ENCODE measurements at regions not wholly inside any gene's neighbourhood (a gene's known extent, or its start where the extent isn't known, plus 50 kb on each side); places are given as distances from the start of the nearest gene placed in this dataset.
"Not testable (repeated sequence)": the region's sequence is repeated elsewhere in the genome, so short reads cannot be mapped to it uniquely, and the experiment has no call there.

DNA sequence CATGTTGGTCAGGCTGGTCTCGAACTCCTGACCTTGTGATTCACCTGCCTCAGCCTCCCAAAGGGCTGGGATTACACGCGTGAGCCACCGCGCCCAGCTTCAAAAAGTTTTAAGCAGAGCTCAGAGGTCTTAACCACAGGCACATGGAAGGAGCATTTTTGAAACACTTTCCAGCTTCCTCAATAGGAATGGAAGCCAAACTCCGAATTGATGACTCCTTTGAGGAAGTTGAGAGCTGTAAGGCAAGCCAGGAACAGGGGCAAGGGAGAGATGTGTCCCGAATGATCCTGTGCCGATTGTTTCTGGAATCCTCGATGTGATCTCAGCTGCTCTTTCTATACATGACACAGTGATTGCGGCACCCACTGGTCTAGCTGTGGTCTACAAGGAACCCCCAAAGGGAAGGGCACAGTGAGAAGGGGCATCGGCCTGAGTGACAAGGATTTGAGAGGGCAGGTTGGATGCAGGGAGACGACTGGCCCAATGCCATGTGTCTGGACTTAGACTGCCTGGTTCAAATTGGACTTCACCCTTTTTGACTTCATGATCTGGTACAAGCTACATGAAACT is 116.2 kb downstream of the ADRA2C start:
- not testable (repeated sequence) for DNase-seq

DNA sequence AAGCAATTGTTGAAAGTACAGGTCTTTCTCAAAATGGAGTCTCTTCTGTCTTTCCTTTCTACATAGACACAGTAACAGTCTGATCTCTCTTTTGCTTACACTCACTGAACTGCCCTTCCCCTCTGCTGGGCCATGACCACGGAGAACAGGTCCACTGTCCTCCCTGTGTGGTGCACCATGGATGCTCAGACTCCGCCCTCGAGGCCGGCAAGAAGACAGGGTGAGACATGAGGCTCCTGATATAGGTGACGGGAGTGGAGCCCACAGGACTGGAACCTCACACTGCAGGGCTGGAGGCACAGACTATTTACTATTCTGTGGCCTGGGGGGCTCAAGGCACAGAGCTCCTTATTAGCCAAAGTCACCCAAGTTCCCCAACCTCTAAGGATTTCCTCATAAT is 118.1 kb downstream of the ADRA2C start:
- not testable (repeated sequence) for DNase-seq

DNA sequence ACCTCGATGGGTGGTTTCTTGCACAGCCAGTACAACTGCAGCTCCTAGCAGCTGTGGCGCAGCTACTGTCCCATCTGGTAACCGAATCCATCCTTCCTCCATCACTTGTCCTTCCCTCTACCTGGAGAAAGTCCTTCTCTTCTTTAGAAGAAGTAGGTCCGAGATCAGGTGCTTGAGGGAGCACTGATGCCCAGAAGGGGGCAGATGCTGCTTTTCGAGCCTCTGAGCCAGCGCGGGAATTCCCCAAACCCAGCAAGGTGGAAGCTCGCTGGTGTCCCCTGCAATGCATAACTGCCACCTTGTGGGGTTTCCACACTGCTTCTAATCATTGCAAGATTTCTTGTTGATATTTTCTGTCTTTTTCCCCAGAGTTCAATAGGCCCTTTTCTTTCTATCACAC is 127.4 kb downstream of the ADRA2C start:
- DNase-seq, result not testable (repeated sequence)

DNA sequence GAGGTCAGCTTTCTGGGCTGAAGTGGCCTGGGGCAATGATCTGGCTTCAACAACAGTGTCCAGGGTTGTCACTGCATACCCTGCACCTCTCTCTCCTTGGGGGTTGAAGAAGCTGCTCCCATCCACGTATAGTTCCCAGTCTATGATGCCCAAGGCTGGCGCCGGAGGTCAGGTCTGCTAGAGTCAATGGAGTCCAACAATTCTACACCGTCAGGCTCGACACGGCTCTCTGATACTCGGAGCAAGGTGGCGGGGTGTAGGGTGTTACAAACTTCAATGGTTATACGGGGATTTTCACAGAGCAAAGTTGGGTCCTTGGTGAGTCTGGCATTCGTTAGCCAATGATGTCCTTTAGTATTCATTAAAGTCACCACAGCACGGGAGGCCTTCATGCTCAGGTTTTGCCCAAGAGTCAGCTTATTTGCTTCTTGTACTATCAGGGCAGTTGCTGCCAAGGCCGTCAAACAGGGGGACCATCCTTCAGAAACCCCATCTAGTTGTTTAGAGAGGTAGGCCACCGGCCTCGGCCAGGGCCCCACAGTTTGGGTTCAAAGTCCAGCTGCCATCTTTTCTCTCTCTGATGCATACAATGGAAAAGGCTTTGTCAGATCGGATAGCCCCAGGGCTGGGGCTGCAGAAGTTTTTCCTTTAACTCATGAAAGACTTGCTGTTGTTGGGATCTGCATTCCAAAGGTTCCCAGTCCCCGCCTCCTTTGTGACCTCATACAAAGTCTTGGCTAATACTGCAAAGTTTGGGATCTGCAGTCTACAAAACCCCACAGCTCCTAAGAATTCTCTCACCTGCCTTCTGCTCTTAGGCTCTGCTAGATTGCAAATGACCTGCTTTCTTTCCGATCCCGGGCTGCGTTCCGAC is 128.1 kb downstream of the ADRA2C start:
- not testable (repeated sequence) for DNase-seq

DNA sequence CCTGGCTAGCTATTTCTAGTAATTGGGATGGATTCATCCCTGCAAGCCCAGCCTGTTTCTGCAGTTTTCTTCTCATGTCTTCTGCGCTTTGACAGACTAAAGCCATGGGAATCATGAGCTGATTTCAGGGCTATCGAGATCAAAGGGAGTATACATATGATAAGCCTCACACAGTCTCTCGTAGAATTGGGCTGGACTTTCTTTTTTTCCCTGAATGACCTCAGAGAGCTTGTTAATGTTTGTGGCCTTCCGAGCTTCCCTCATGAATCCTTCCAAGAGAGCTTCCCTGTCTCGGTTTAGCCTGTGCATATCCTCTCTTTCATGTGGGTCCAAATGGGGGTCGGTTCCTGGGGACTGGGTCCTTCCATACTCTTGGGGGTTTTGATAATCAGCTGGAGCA is 130.3 kb downstream of the ADRA2C start:
- DNase-seq, result no peak

DNA sequence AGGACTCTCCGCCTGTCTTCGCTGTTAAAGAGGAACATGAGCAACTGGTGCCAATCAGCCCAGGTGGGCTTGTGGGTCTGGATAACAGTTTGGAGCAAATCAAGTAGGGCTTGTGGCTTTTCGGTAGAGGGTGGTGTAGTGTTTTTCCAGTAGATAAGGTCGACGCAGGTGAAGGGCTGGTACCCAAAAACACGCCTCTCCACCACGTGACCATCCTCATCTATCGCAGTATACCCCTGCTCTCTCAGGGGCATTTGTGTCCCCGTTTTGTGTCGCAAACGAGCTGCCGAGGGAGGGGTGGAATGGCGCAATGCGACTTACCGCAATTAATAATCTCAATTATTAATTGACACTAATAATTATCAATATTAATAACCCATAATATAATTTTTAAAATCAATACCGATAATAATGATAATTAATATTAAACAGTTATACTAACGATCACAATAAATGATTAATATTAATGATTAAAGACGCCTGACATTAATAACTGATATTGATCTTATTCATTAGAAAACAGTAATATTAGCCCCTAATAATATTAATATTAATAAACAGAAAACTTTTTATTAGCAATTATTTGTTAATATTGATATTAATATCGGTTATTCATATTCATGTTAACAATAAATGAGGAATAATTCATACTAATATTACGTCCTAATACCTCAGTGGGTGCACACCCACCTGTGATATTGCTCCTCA is 130.8 kb downstream of the ADRA2C start:
- not testable (repeated sequence) for DNase-seq

DNA sequence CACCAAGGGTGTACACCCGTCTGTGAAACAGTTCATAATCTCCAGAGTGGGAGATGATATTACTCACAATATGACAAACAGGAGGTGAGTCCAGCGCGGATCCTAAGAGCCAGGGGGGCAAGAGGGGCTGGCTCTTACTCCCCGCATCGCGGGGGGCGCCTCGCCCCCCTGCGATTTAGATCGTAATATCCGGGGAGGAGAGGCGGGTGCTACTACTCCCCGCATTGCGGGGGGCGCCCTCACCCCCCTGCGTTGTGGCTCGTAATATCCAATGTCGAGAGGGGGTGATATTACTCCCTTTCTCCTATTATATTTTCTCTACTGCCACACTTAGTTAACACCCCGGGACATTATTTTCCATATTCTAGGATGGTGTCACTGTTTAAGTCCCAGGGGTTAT is 131.9 kb downstream of the ADRA2C start:
- DNase-seq, result no peak

DNA sequence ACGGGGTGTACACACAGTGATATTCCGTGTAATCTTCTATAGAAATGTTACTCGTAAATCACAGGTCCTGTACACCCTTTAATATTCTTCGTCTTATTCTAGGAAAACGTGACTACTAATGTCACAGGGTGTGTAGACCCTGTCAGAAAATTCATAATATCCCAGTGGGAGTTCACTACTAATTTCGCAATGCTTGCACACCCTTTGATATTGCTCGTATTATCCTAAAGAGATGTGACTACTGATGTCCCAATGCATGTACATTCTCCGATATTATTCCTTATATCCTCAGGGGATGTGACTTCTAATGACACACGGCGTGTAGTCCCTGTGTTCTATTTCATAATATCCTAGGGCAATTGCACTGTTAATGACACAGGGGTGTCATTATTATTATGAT is 132.7 kb downstream of the ADRA2C start:
- DNase-seq, result not testable (repeated sequence)

DNA sequence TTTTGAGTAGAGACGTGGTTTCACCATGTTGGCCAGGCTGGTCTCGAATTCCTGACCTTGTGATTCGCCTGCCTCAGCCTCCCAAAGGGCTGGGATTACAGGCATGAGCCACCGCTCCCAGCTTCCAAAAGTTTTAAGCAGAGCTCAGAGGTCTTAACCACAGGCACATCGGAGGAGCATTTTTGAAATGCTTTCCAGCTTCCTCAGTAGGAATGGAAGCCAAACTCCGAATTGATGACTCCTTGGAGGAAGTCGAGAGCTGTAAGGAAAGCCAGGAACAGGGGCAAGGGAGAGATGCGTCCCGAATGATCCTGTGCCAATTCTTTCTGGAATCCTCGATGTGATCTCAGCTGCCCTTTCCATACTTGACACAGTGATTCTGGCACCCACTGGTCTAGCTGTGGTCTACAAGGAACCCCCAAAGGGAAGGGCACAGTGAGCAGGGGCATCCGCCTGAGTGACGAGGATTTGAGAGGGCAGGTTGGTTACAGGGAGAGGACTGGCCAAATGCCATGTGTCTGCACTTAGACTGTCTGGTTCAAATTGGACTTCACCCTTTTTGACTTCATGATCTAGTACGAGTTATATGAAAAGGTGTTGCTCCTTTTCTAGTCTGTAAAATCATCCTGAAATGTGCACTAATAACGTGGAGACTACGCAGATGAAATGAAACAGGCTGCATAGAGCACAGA is 138.2 kb downstream of the ADRA2C start:
- DNase-seq, result not testable (repeated sequence)

DNA sequence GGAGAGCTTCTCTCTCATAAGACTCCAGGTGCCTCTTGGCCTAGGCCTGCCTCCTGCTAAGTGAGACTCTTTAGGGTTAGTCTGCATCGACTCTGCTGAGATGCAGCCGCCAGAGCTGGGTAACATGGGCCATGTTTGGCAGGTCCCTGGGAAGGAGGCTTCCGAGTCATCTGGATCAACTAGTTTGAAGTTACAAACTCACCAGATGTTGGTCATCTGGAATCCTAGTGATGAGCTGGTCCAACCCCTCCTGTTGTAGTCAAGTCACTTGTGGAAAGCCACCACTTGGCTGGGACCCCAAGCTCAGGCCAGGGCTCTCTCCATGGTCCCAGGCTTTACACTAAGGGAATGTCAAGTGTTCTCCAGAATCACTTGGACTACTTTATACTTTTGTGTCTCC is 143.4 kb downstream of the ADRA2C start:
- DNase-seq, result not testable (repeated sequence)

DNA sequence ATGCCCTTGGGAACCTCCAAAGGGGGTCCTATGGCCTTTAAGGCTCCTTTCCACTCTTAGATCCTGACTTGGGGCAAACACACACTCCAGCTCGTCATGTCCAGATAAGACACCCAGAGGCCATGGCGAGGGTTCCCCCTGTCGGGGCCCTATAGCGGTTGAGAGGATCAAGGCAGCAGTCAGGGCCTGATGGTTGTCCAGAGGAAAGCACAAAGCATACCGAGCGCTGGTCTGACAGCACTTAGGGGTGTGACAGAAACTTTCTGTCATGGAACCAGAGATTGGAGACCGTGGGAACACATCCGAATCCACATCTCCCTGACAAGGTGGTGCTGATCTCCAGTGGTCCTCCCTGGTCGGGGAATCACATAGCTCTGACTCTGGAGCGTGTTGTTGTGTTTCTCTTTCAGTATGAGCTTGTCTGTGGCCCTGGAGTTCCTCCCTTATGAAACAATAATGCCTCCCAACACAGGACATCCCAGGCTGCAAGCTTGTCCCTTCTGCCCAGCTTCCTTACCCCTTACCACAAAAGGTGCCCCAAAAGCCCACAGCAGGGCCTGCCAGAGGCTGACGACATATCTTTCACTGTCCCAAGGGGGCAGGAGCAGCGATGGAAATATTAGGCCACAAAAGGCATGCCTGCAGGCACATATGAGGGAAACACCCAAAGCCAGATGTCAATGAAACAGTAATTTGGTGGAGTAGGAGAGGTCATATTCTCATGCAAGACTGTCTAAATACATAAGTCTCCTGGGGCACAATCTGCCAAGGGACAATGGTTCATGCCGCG is 144.2 kb downstream of the ADRA2C start:
- not testable (repeated sequence) for DNase-seq

DNA sequence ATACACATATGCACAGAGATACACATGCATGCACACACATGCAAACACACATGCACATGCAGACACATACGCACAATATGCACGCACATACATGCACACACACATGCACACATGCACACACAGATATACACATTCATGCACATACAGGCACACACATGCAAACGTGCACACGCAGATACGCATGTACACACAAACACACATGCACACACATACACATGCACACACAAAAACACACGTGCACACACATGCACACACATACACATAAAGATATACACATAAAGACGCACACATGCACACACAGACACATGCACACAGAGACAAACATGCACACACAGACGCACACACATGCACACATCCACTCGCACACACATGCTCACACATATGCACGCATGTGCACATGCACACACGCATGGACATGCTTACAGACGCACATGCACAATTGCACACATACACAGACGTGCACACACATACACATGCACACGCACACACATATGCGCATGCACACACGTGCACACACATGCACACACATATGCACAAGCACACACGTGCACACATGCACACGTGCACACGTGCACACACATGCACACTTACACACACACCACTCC is 145.2 kb downstream of the ADRA2C start:
- DNase-seq, result no peak

DNA sequence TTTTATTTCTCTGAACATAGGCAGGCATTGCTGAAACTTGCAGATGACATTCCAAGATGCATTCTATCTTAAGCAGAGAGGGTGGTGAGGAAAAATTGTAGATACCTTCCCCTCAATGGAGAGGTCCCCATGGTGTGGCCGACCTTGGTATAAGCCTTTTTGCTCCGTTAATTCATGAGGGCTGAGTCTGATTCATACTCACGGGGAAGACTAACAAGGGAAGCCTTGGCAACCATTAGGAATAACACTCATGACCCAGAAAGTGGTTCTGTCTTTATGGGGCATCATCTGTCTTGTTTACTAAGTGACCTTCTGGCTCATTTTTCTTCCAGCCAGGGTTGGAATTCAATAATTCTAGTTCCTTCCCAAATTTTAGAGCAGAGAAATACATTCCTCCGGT is 148.3 kb downstream of the ADRA2C start:
- not testable (repeated sequence) for DNase-seq

DNA sequence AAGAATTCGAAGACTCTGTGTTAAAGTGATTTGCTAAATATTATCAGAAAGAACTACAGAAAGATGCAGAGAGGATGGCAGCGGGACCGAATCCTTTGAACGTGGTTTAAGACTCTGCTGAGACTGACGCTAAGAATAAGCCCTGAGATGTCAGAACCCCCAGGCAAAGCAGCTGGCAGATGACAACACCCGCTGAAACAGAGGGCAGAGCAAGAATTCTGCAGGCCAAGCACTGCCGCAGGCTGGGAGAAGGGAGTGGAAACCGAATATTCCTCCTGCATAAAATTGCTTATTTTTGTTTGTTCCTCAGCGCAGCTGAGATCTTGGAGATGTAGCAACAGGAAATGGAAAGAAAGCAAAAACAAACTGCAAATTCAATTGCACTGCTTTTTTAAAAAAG is 153.3 kb downstream of the ADRA2C start:
- DNase-seq, result not testable (repeated sequence)

DNA sequence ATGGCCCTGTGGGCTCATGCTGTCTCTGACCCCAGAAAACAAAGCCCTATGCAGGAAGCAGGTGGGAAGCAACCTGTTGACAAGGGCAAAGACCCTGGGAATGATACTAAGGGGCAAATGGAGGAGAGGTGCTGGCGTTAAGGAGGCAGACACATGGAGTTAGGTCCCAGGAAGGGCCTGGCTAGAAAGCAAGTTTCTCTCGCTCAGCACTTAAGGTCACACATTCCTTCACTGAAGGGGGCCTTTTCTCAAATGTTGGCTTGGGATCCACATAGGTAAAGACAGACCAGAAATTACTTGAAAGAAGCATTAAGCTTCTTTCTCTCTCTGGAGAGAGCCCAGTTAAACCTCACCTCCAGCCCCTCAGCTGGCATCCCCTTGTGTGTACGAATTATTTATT is 155.7 kb downstream of the ADRA2C start:
- DNase-seq, result not testable (repeated sequence)

DNA sequence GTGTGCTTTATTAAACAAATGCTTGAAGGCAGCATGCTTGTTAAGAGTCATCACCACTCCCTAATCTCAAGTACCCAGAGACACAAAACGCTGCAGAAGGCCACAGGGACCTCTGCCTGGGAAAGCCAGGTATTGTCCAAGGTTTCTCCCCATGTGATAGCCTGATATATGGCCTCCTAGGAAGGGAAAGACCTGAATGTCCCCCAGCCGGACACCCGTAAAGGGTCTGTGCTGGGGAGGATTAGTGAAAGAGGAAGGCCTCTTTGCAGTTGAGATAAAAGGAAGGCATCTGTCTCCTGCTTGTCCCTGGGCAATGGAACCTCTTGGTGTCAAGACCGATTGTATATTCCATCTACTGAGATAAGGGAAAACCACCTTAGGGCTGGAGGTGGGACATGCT is 159.7 kb downstream of the ADRA2C start:
- DNase-seq, result not testable (repeated sequence)

DNA sequence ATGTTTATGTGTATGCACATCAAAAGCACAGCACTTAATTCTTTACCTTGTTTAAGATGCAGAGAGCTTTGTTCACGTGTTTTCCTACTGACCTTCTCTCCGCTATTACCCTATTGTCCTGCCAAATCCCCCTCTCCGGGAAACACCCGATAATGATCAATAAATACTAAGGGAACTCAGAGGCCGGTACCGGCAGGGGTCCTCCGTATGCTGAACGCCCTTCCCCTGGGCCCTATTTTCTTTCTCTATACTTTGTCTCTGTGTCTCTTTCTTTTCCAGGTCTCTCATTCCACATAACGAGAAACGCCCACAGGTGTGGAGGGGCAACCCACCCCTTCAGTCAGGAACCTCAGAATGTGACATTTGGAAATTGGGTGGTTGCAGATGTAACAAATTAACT is 160.1 kb downstream of the ADRA2C start:
- not testable (repeated sequence) for DNase-seq

DNA sequence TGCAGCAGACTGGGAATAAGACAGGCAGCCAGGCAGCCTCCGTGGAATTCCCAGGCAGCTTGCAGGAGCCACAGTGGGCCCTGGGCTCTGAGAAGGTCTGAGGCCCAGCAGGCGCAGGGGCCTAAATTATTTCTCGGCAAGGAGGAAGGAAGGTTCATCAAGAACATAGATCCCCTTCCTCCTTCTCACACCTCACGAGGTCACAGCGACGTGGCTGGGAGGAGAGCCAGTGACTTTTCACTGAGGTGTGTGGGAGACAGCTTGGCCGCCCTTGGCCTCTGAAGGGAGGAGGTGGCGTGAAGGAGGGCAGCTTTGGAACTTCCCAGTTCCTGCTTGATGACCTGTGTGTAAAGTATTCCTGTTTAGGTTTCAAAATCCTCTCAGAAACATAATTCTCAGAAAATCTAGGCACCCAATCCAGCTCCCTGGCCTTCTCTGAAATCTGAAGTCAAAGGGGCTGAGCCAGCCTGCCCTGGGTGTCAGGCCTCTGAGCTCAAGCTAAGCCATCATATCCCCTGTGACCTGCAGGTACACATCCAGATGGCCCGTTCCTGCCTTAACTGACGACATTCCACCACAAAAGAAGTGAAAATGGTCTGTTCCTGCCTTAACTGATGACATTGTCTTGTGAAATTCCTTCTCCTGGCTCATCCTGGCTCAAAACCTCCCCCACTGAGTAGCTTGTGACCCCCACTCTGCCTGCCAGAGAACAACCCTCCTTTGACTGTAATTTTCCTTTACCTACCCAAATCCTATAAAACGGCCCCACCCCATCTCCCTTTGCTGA is 161.0 kb downstream of the ADRA2C start:
- not testable (repeated sequence) for DNase-seq

DNA sequence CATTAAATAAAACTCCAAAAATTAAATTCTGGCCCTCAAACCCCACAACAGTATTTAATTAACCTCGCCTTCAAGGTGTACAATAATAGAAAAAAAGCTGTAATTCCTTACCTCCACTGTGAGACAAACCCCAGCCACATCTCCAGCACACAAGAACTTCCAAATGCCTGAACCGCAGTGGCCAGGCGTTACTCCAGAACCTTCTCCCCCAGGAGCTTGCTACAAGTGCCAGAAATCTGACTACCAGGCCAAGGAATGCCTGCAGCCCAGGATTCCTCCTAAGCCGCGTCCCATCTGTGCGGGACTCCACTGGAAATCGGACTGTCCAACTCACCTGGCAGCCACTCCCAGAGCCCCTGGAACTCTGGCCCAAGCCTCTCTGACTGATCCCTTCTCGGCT is 163.2 kb downstream of the ADRA2C start:
- DNase-seq, result not testable (repeated sequence)

DNA sequence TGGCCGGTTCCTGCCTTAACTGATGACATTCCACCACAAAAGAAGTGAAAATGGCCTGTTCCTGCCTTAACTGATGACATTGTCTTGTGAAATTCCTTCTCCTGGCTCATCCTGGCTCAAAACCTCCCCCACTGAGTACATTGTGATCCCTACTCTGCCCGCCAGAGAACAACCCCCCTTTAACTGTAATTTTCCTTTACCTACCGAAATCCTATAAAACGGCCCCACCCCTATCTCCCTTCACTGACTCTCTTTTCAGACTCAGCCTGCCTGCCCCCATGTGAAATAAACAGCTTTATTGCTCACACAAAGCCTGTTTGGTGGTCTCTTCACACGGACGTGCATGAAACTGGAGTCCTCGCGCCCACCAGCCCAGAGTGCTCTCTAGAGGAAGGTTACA is 166.5 kb downstream of the ADRA2C start:
- DNase-seq, result not testable (repeated sequence)

DNA sequence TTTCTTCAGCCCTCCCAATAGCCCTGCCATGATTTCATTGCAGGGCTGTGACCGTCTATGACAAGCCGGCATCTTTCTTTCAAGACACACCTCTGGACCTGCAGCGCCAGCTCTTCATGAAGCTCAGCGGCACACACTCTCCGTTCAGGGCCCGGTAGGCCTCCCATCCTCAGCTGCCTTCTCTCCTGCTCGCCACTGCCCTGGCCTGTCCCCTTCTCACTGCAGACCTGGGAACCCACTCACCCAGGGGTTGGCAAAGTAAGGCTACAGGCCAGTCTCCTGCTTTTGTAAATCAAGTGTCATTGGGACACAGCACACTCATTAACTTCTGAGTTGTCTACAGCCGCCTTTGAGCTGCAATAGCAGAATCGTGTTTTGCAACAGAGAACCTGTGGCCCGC is 169.2 kb downstream of the ADRA2C start:
- not testable (repeated sequence) for DNase-seq

All from NCI-H1105 (cell line).